Ovary (tissue), 7 donors: ENCODE measurements at regions not wholly inside any gene's neighbourhood (a gene's known extent, or its start where the extent isn't known, plus 50 kb on each side); places are given as distances from the start of the nearest gene placed in this dataset.

Experiments used
- DNase-seq, 5 donors: peaks; one replicate each; pipeline ENCODE4 v3.0.0-alpha.2; 2019 to 2020
- H3K27ac ChIP-seq, 2 donors: fragments of 200-600 bp; one replicate each; pipeline versions ENCODE4 v1.5.1 to v1.8.0; 2019 to 2022
- H3K27me3 ChIP-seq: fragments of 200-600 bp; one replicate; pipeline ENCODE4 v1.8.0; 2022
- H3K36me3 ChIP-seq: fragments of 200-600 bp; sonication (generic); one replicate; pipeline ENCODE4 v1.5.1; 2019
- H3K4me1 ChIP-seq: one replicate; pipeline ENCODE4 v1.8.1; 2013; ENCODE audit warnings: mild to moderate bottlenecking, moderate library complexity; ENCODE audit not compliant: insufficient read depth
- H3K4me3 ChIP-seq: fragments of 200-600 bp; sonication (generic); one replicate; pipeline ENCODE4 v1.5.1; 2017
- H3K9me3 ChIP-seq, 2 donors: fragments of 200-600 bp in 1 of 2; sonication (generic) in 1 of 2; one replicate each; pipeline versions ENCODE4 v1.5.1 to v1.8.1; 2013 to 2019; ENCODE audit warnings: mild to moderate bottlenecking in 1 of 2, moderate library complexity in 1 of 2
- EP300 ChIP-seq: sonication (generic); formaldehyde crosslinking; IDR thresholded peaks from one replicate; pipeline ENCODE4 v1.6.1; 2017; ENCODE audit warnings: antibody characterized with exemption
- POLR2A ChIP-seq: fragments of 450-650 bp; IDR thresholded peaks from one replicate; pipeline ENCODE4 v1.6.1; 2017; ENCODE audit warnings: antibody characterized with exemption, mild to moderate bottlenecking, moderate library complexity
- WGBS, 3 donors: extraction: QIAGEN DNeasy Blood & Tissue Kit in 1 of 3; methylation state at CpG; one replicate each; pipeline versions ENCODE4 v1.1.5 to v1.1.7; 2013 to 2017; 5-methylcytosine and 5-hydroxymethylcytosine counted together
- intact Hi-C, 4 donors: fragments of 100-400 bp; cut with DNase I; formaldehyde crosslinking; loops; one replicate each; pipeline versions ENCODE4 v1.11.0 to v1.15.1; 2022 to 2023
- TF ChIP-seq, protein P1 (sequence below), 3 donors: fragments of 450-650 bp in 2 of 3; fragments of 200-600 bp in 1 of 3; IDR thresholded peaks; one replicate each; pipeline versions ENCODE4 v1.5.1 to v1.8.0; 2016 to 2022; ENCODE audit warnings: antibody characterized with exemption in 3 of 3, mild to moderate bottlenecking in 1 of 3
- donor health status: DM: no; HTN: no; CAD: no; lungs with moderate emphysema.
- donor health status: DM: no; HTN: no; CAD: no.
- donor health status: Bipolar disorder and iron deficiency.
- donor health status: DM: no; HTN: no; CAD: no.
- donor health status: DM: yes; HTN: yes; CAD: no.

- WGBS, 3 donors: 88 to 90% (median 90%) methylated on average over 4 of the region's 4 CpGs
- Histone ChIP-seq H3K4me1 (no peaks in the 10 kb centered on the region), H3K4me3 (no peak overlapping the region), H3K27me3 (no peaks in the 10 kb centered on the region), H3K27ac (no peak overlapping the region), H3K36me3 (no peaks in the 10 kb centered on the region), H3K9me3 (no peaks in the 10 kb centered on the region)
- intact Hi-C loops: no loop called here
- no peak for DNase-seq
- no peak for TF ChIP-seq EP300
Measured at GRCh38 chr4:12203945-12204344, 775.3 kb upstream of the HS3ST1 start.

- intact Hi-C loops: no loop called here
- 6 to 17% (median 9%) methylated on average over 3 of the region's 3 CpGs for WGBS, 3 donors
- H3K4me1 ChIP-seq: no peaks in the 10 kb centered on the region
- no peak overlapping the region for H3K4me3 ChIP-seq
- H3K36me3 ChIP-seq: no peaks in the 10 kb centered on the region
- H3K9me3 ChIP-seq: no peaks in the 10 kb centered on the region
- TF ChIP-seq POLR2A: no peak
- TF ChIP-seq EP300: no peak
- TF ChIP-seq, protein P1, sequence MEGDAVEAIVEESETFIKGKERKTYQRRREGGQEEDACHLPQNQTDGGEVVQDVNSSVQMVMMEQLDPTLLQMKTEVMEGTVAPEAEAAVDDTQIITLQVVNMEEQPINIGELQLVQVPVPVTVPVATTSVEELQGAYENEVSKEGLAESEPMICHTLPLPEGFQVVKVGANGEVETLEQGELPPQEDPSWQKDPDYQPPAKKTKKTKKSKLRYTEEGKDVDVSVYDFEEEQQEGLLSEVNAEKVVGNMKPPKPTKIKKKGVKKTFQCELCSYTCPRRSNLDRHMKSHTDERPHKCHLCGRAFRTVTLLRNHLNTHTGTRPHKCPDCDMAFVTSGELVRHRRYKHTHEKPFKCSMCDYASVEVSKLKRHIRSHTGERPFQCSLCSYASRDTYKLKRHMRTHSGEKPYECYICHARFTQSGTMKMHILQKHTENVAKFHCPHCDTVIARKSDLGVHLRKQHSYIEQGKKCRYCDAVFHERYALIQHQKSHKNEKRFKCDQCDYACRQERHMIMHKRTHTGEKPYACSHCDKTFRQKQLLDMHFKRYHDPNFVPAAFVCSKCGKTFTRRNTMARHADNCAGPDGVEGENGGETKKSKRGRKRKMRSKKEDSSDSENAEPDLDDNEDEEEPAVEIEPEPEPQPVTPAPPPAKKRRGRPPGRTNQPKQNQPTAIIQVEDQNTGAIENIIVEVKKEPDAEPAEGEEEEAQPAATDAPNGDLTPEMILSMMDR (IDR thresholded peaks at IDR 0.05): no peak
- DNase-seq: no peak
- no peaks in the 10 kb centered on the region for H3K27me3 ChIP-seq
- no peak overlapping the region for H3K27ac ChIP-seq
Measured at GRCh38 chr4:12200226-12200625, 771.5 kb upstream of the HS3ST1 start.

DNA sequence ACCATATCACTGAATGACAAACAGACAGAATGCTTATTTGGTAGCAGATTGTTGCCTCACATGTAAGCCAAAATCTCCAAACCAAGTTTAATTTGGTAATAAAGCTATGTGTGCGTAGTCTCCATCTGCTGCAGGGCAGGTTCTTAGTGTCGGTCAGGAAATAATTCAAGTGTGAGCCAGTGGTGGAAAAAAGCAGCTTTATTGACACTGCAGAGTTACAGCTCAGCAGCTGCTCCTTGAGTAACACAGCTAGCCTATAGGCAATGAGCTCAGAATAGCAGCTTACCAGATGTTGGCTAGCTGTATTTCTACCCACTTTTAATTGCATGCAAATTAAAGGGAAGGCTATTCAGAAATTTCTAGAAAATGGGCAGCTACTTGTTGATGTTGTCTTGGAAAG lies 757.8 kb upstream of the HS3ST1 start:
- intact Hi-C loops: no loop called here
- Histone ChIP-seq H3K4me3 (no peak overlapping the region), H3K9me3 (no peaks in the 10 kb centered on the region), H3K27me3 (no peaks in the 10 kb centered on the region), H3K4me1 (no peaks in the 10 kb centered on the region), H3K27ac (no peak overlapping the region), H3K36me3 (no peaks in the 10 kb centered on the region)
- TF ChIP-seq, protein P1 (IDR thresholded peaks at IDR 0.05): no peak
- TF ChIP-seq EP300 (no peak), POLR2A (no peak)
- DNase-seq: no peak
- WGBS, 3 donors: 42 to 59% (median 54%) methylated on average over 2 of the region's 2 CpGs

DNA sequence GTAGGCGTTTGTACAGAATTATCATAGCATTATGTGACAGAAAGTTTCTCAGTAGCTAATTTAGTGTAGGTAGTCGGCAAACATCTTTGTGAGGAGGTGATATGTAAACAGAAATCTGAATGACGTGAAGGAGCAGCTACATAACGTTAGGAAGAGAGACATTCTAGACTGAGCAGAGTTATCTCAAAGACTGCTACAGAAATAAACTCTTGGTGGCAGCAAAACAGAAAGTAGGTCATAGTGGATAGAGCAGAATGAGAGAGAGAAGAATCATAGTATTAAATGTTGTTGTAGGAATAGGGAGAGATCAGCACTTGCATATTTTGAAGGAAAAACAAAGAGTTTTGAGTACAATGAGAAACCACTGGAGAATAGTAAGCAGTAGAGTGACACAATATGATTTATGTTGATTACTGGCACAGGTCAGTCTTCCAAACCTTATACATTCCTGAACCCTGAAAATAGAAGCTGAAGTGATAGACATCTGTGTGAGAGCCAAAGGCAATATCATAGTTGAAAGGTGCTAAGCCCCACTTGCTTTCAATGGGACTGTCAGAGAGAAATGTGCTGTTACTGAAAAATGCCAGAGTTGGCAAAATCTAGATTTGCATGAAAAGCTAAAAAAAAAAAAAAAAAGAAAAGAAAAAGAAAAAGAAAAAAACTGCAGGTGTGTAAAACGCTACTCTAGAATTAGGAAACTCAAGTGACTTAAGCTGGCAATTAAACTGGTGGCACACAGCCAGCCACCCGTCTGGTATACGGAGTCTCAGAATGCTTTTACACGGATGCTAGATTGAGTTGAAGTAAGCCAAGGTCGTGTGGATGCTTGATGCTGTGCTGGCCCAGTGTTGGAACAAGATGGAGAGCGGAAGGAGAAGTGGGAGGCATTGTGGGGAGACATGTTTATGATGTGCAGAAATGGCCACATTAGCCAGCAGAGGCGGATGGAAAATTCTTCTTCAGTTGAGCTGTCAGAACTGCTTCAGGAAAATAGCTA lies 750.2 kb upstream of the HS3ST1 start:
- Histone ChIP-seq H3K4me1 (no peaks in the 10 kb centered on the region), H3K27me3 (no peaks in the 10 kb centered on the region), H3K36me3 (no peaks in the 10 kb centered on the region), H3K9me3 (no peaks in the 10 kb centered on the region), H3K4me3 (no peak overlapping the region), H3K27ac (no peak overlapping the region)
- TF ChIP-seq EP300 (no peak), POLR2A (no peak)
- TF ChIP-seq, protein P1 (IDR thresholded peaks at IDR 0.05): no peak
- WGBS, 3 donors: 39 to 49% (median 49%) methylated on average over 11 of the region's 11 CpGs
- peak; percentile 8 to 36 (median 15) for DNase-seq
- intact Hi-C loops: no loop called here

DNA sequence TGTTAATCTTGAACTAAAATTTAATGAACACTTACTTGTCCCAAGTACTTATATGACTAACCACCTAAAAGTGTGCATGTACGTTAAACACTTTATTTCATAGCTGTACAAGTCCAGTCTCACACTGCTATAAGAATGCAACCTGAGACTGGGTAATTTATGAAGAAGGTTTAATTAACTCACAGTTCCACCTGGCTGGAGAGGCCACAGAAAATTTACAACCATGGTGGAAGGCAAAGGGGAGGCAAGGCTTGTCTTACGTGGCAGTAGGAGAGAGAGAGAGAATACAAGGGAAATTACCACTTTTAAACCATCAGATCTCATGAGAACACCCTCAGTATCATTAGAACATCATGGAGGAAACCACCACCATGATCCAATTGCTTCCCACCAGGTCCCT lies 748.7 kb upstream of the HS3ST1 start:
- no peaks in the 10 kb centered on the region for H3K36me3 ChIP-seq
- intact Hi-C loops: no loop called here
- WGBS, 3 donors: 92 to 94% (median 93%) methylated on average over 2 of the region's 2 CpGs
- H3K27ac ChIP-seq: no peak overlapping the region
- no peak overlapping the region for H3K4me3 ChIP-seq
- no peaks in the 10 kb centered on the region for H3K4me1 ChIP-seq
- no peak for TF ChIP-seq EP300
- no peak for TF ChIP-seq POLR2A
- TF ChIP-seq, protein P1 (IDR thresholded peaks at IDR 0.05): no peak
- H3K27me3 ChIP-seq: no peaks in the 10 kb centered on the region
- no peak for DNase-seq
- H3K9me3 ChIP-seq: no peaks in the 10 kb centered on the region
